Activated T-cell treated with anti-CD3 and anti-CD28 coated beads, Interleukin-2, amount 50 U/mL, for 48 hours (primary cell): ENCODE measurements at regions not wholly inside any gene's neighbourhood (a gene's known extent, or its start where the extent isn't known, plus 50 kb on each side); places are given as distances from the start of the nearest gene placed in this dataset.
"Not testable (repeated sequence)": the region's sequence is repeated elsewhere in the genome, so short reads cannot be mapped to it uniquely, and the experiment has no call there.

ENCODE experiments used
- DNase-seq, 2 experiments: peaks; one replicate each; pipeline ENCODE4 v3.0.0-alpha.2; 2020

DNA sequence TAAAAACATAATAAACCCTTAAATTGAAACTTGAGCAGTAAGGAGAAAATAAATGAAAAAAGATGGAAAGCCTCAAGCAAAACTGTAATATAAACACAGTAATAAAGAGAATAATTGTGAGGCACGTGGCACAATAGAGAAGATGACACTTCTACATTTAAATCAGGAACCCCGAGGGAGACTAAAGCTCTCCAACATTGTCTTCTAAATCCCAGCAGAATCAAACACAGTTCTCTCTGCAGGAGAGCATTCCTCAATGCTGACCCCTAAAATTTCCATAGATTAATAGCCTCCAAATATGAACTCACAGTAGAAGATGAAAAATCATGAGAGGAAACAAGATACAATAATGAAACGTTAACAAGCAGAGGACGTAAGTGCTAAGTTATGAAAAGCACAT lies 721.2 kb upstream of the COX7C start:
- no peak for DNase-seq

DNA sequence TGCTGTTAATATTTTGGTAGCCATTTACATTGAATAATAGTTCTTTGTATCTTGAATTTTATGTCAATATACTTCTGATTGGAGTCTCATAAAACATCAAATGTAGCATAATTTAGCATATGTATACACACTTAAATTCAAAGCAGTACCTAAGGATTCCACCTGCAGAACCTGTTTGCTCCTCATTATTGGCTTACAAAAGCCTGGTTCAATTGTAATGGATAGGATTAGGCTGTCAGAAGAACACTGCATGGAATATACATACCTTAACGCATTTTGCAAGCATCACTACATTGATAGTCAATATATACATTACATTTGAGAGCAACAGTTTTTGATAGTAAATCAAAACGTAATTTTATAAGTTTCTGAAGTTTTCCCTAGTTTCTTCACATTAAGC lies 711.3 kb upstream of the COX7C start:
- no peak for DNase-seq

- DNase-seq = no peak
Measured at GRCh38 chr5:85910335-85910734, 707.4 kb upstream of the COX7C start.

DNA sequence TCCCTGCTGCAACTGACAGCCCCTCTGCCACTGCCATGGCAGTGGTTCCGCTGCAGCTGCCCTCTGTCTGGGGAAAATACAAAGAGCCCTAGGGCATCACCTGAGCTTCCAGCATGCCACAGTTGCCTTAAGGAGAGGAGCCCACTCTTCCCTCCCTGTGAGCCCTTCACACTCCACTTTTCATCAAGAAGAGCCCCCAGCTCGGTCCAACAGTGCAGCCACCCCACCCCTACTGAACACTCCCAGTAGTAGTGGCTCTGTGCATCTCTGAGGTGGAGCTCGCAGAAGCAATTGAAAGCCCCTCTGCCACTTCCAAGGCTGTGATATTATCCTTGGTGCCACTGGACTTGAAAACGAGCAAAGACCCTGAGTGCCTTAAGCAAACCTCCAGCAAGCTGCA lies 696.8 kb upstream of the COX7C start:
- DNase-seq = no peak

GRCh38 chr5:85921590-85921989 lies 696.2 kb upstream of the COX7C start:
- DNase-seq = no peak

- DNase-seq = no peak
Measured at GRCh38 chr5:85927632-85928031, 690.1 kb upstream of the COX7C start.

DNA sequence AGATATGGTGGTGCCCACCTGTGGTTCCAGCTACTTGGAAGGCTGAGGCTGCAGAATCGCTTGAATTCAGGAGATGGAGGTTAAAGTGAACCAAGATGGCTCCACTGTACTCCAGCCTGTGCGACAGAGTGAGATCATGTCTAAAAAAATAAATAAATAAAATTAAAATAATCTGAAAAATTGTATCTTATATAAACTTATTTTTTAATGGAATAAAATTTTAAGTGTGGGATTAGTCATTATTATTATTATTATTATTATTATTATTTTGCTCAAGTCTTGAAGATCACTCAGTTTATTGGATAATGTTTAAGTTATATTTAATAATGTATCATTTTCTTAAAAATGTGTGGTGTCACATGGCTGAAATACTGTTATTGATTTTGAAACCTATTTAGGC lies 688.0 kb upstream of the COX7C start:
- DNase-seq = no peak

- DNase-seq = no peak
Measured at GRCh38 chr5:85931220-85931619, 686.5 kb upstream of the COX7C start.

GRCh38 chr5:85938201-85938600 lies 679.5 kb upstream of the COX7C start:
- DNase-seq = no peak

GRCh38 chr5:85951707-85952210 lies 666.0 kb upstream of the COX7C start:
- no peak for DNase-seq

- DNase-seq = no peak
Measured at GRCh38 chr5:85952680-85953079, 665.1 kb upstream of the COX7C start.

DNA sequence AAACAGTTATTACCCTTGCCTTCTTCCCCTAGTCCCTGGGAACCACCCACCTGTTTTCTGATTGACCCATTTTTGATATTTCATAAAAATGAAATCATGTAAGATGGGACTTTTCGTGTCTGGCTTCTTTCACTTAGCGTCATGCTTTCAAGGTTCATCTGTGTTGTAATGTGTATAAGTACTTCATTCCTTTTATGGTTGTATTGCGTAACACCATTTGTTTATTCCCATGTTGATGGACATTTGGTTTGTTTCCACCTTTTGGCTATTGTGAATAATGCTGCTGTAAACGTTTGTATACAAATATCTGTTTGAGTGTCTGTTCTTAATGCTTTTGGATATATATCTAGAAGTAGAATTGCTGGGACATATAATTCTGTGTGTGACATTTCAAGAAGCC lies 650.1 kb upstream of the COX7C start:
- DNase-seq = no peak

DNA sequence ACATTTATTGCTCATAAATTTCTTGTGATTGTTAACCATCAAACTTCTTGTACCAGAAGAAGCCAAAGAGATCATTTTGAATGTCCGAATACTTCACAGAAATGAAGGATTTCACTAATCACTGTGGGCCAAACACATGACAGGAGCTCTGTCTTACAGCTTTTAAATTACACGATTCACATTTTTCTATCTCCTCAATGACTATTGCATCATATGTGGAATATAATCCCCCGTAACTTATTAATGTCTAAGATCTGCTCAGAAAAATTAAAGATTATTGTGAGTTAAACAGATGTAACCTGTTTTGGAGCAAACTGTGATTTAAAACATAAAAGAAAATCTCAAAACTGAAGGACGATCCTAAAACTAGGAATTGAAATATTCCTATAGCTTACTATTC lies 645.2 kb upstream of the COX7C start:
- no peak for DNase-seq

DNA sequence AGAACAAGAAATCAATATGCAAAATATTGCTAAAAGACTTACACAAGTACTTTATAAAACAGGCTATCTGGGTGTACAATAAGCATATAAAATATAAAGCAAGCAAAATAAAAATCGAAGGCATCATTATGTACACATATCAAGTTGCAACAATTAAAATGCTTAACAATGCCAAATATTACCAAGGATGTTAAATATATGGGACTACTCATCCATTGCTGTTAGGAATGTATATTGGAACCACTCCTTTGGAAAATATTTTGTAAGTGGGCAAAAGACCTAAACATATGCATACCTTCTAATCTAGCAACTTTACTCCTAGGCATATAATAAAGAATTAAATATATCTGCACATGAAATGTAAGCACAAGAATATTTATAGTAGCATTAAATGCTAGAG lies 632.6 kb upstream of the COX7C start:
- no peak for DNase-seq

DNA sequence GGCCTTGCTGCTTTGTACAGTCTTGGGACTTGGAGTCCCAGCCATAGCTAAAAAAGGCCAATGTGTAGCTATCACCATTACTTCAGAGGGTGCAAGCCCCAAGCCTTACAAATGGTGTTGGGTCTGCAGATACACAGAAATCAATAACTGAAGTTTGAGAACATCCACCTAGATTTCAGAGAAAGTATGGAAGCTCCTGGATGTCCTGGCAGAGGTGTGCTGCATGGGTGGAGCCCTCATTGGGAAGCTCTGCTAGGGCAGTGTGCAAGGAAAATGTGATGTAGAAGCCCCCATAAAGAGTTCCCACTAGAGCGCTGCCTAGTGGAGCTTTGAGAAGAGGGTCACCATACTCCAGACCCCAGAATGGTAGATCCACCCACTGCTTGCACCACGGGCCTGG lies 626.7 kb upstream of the COX7C start:
- no peak for DNase-seq

DNA sequence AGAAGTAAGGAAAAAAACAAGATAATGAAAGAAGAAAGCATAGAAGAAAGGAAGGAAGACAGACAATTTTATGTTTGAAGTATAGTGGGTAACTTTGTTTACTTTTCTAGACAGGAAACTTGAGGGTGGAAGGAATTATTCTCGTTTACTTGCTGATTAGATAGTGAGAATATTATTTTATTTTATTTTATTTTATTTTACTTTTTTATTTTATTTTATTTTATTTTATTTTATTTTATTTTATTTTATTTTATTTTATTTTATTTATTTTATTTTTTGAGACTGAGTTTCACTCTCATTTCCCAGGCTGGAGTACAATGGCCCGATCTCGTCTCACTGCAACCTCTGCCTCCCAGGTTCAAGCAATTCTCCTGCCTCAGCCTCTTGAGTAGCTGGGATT lies 623.1 kb upstream of the COX7C start:
- not testable (repeated sequence) for DNase-seq

GRCh38 chr5:85998656-85999055 lies 619.1 kb upstream of the COX7C start:
- no peak for DNase-seq

DNA sequence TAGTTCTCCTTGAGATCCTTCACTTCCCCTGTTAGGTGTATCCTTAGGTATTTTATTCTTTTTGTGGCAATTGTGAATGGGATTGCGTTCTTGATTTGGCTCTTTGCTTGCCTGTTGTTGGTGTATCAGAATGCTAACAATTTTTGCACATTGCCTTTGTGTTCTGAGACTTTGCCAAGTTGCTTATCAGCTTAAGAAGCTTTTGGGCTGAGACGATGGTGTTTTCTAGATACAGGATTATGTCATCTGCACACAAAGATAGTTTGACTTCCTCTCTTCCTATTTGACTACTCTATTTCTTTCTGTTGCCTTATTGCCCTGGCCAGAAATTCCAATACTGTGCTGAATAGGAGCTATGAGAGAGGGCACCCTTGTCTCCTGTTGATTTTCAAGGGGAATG lies 609.4 kb upstream of the COX7C start:
- no peak for DNase-seq

- no peak for DNase-seq
Measured at GRCh38 chr5:86008704-86009103, 609.0 kb upstream of the COX7C start.

- no peak for DNase-seq
Measured at GRCh38 chr5:86011937-86012336, 605.8 kb upstream of the COX7C start.

GRCh38 chr5:86029308-86029707 lies 588.4 kb upstream of the COX7C start:
- DNase-seq = no peak

- DNase-seq = no peak
Measured at GRCh38 chr5:86030753-86031152, 587.0 kb upstream of the COX7C start.

DNA sequence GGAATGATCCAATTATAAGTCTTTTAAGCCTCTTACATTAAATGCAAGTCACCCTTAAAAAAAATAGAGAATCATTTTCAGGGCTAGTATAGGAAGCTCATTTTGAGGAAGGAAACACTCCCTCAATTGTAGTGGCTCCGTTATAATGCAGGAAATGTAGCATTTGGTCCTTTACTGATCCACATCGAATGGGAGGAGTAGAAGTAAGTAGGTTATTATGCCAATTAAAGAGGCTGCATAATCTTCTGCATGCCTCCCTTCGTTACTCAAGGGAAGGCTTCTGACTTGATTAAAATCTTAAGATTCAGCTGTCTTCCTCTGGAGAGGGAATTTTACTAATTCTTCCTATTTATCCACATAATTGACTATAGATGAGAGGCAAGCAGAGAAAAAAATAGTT lies 579.2 kb upstream of the COX7C start:
- DNase-seq = no peak

DNA sequence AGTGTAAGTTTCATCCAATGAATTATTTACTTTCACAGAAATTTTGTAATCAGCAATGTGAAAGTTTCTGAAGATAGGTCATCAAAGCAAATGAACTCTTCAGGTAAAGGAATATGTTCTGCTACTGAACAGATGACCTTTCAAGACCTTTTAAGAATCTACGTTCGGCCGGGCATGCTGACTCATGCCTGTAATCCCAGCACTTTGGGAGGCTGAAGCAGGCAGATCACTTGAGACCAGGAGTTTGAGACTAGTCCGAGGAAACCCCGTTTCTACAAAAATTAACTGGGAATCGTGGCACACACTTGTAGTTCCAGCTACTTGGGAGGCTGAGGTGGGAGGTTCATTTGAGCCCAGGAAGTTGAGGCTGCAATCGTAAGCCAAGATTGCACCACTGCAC lies 578.4 kb upstream of the COX7C start:
- no peak for DNase-seq

GRCh38 chr5:86070719-86071118 lies 547.0 kb upstream of the COX7C start:
- DNase-seq = no peak

- no peak for DNase-seq
Measured at GRCh38 chr5:86074297-86074696, 543.4 kb upstream of the COX7C start.
